GM12878 (cell line): ENCODE measurements at regions not wholly inside any gene's neighbourhood (a gene's known extent, or its start where the extent isn't known, plus 50 kb on each side); places are given as distances from the start of the nearest gene placed in this dataset.

Source experiments
- CEBPB ChIP-seq, 2 experiments: fragments of 150-350 bp in 1 of 2; IDR thresholded peaks; 2 replicates each; pipeline ENCODE4 v1.6.1; 2012 to 2014; ENCODE audit warnings: low read depth in 2 of 2, low read length in 2 of 2, borderline replicate concordance in 1 of 2, inconsistent platforms in 1 of 2
- CTCF ChIP-seq, 3 experiments: IDR thresholded peaks in 2 of 3; conservative IDR thresholded peaks in 1 of 3; 2 replicates each; pipeline ENCODE4 v1.5.1; 2011; ENCODE audit warnings: low read depth in 3 of 3, low read length in 3 of 3, mild to moderate bottlenecking in 3 of 3, control low read depth in 2 of 3, moderate library complexity in 2 of 3, inconsistent platforms in 1 of 3, mixed read lengths in 1 of 3; ENCODE audit not compliant: control insufficient read depth in 2 of 3, insufficient read depth in 1 of 3; ENCODE audit errors: extremely low read depth in 1 of 3
- EP300 ChIP-seq, 2 experiments: fragments of 150-350 bp in 1 of 2; IDR thresholded peaks; 2 replicates each; pipeline ENCODE4 v1.6.1; 2011 to 2012; ENCODE audit warnings: low read depth in 2 of 2, low read length in 2 of 2, borderline replicate concordance in 1 of 2, improper control_type of control experiment in 1 of 2, inconsistent platforms in 1 of 2; ENCODE audit not compliant: control insufficient read depth in 1 of 2
- EZH2 ChIP-seq: IDR thresholded peaks from 2 replicates; pipeline ENCODE4 v1.6.1; 2012; ENCODE audit warnings: low read depth, mild to moderate bottlenecking, control low read depth, inconsistent platforms, low read length, borderline replicate concordance; ENCODE audit not compliant: control insufficient read depth
- IKZF1 ChIP-seq: fragments of 450-650 bp; conservative IDR thresholded peaks from 2 replicates; pipeline ENCODE4 v1.6.1; 2017; ENCODE audit warnings: antibody characterized with exemption, mild to moderate bottlenecking
- MYB ChIP-seq: fragments of 150-350 bp; IDR thresholded peaks from 2 replicates; pipeline ENCODE4 v1.6.1; 2014; ENCODE audit warnings: mild to moderate bottlenecking, low read depth, low read length, borderline replicate concordance
- NFYB ChIP-seq: IDR thresholded peaks from 2 replicates; pipeline ENCODE4 v1.6.1; 2011; ENCODE audit warnings: low read depth, mild to moderate bottlenecking, low read length, improper control_type of control experiment, moderate library complexity; ENCODE audit not compliant: insufficient read depth
- NR2F1 ChIP-seq: fragments of 450-650 bp; conservative IDR thresholded peaks from 2 replicates; pipeline ENCODE4 v1.6.1; 2017; ENCODE audit warnings: mild to moderate bottlenecking
- PAX8 ChIP-seq: fragments of 450-650 bp; IDR thresholded peaks from 2 replicates; pipeline ENCODE4 v1.6.1; 2017; ENCODE audit warnings: mild to moderate bottlenecking, moderate library complexity
- RAD21 ChIP-seq: IDR thresholded peaks from 2 replicates; pipeline ENCODE4 v1.6.1; 2011; ENCODE audit warnings: mild to moderate bottlenecking, low read depth, low read length, moderate library complexity; ENCODE audit not compliant: insufficient read depth
- SIN3A ChIP-seq: IDR thresholded peaks from 2 replicates; pipeline ENCODE4 v1.6.1; 2012; ENCODE audit warnings: low read depth, low read length, improper control_type of control experiment
- USF1 ChIP-seq: IDR thresholded peaks from 2 replicates; pipeline ENCODE4 v1.6.1; 2011; ENCODE audit warnings: borderline replicate concordance, low read depth, mild to moderate bottlenecking, moderate library complexity, mixed read lengths, low read length; ENCODE audit not compliant: insufficient read depth; ENCODE audit errors: extremely low read length

- TF ChIP-seq USF1 = no peak
- TF ChIP-seq PAX8 = no peak
- no peak for TF ChIP-seq SIN3A
- no peak for TF ChIP-seq CEBPB (IDR thresholded peaks at IDR 0.05; ENCODE audit: borderline replicate concordance in 1 of 2, low read depth in 2 of 2, low read length in 2 of 2)
- TF ChIP-seq IKZF1 = no peak
- no peak for TF ChIP-seq NR2F1
- no peak for TF ChIP-seq EP300 (IDR thresholded peaks at IDR 0.05; ENCODE audit: borderline replicate concordance in 1 of 2, control insufficient read depth in 1 of 2, low read depth in 2 of 2, low read length in 2 of 2)
- TF ChIP-seq RAD21 = no peak
- TF ChIP-seq CTCF (IDR thresholded peaks at IDR 0.05 in 2 of 3, conservative IDR thresholded peaks at IDR 0.05 in 1 of 3; ENCODE audit: control insufficient read depth in 2 of 3, extremely low read depth in 1 of 3, insufficient read depth in 1 of 3, low read depth in 3 of 3, low read length in 3 of 3) = no peak
- no peak for TF ChIP-seq EZH2
- no peak for TF ChIP-seq NFYB
- TF ChIP-seq MYB = no peak
Observed at GRCh38 chr12:75660107-75660530, 148.7 kb upstream of the KRR1 start.
